ENCODE measurements at regions not wholly inside any gene's neighbourhood (a gene's known extent, or its start where the extent isn't known, plus 50 kb on each side); places are given as distances from the start of the nearest gene placed in this dataset.

GRCh38 chr13:64534302-64534701 is 2695.8 kb downstream of the PCDH9 start:
- TF ChIP-seq, protein P1, sequence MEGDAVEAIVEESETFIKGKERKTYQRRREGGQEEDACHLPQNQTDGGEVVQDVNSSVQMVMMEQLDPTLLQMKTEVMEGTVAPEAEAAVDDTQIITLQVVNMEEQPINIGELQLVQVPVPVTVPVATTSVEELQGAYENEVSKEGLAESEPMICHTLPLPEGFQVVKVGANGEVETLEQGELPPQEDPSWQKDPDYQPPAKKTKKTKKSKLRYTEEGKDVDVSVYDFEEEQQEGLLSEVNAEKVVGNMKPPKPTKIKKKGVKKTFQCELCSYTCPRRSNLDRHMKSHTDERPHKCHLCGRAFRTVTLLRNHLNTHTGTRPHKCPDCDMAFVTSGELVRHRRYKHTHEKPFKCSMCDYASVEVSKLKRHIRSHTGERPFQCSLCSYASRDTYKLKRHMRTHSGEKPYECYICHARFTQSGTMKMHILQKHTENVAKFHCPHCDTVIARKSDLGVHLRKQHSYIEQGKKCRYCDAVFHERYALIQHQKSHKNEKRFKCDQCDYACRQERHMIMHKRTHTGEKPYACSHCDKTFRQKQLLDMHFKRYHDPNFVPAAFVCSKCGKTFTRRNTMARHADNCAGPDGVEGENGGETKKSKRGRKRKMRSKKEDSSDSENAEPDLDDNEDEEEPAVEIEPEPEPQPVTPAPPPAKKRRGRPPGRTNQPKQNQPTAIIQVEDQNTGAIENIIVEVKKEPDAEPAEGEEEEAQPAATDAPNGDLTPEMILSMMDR (IDR thresholded peaks at IDR 0.05) = no peak
- no peak for TF ChIP-seq ZFX (IDR thresholded peaks at IDR 0.05; ENCODE audit: borderline replicate concordance)

Measured in 22Rv1 (cell line).